ENCODE measurements at regions not wholly inside any gene's neighbourhood (a gene's known extent, or its start where the extent isn't known, plus 50 kb on each side); places are given as distances from the start of the nearest gene placed in this dataset.

DNA sequence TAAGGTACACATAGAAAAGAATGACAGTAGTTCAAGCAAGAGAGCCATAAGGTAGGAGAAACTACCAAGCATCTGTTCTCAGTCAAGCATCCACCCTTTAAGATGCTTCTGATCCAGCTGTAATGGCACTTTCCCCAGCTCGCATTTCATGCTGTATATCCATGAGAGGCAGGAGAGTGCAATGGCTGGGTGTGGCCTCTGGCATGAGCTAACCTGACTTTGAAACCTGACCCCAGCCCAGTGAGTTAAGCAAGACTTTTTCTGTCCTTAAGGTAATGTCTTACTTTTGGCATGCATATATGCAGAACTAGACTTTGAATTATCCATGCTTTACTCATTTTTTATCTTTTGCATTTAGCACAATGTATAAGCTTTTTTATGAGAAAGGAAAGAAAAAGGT, 79.8 kb upstream of the CNTN5 start:
- DNase-seq (ENCODE audit: low spot score in 2 of 2) = no peak
- no peak for ATAC-seq
- H3K9me3 Mint-ChIP-seq = peaks cover 16% of the 10 kb centered on the region
- H3K36me3 Mint-ChIP-seq = no peaks in the 10 kb centered on the region
- H3K4me3 Mint-ChIP-seq = no peak overlapping the region
- H3K4me1 Mint-ChIP-seq = no peaks in the 10 kb centered on the region
- no peak overlapping the region for H3K27ac Mint-ChIP-seq

DNA sequence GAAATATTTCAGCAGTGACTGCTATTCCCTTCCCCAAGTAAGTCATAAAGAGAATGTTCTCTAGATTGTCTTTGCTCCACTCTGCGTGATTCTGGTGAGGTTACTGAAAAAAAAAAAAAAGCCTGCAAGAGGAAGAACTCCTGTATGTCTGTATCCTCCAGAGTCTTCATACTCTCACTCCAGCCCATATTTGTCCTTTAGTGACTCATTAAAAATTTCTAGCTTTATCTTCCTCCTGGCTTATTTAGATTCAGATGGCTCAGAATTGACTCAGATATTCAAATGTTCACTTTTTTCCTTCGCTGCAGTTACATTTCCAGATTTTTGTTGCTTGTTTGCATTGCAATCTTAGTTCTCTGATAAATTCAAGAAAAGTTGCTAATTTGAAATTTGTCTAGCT, 76.3 kb upstream of the CNTN5 start:
- Mint-ChIP-seq H3K36me3 (no peaks in the 10 kb centered on the region), H3K4me1 (no peaks in the 10 kb centered on the region), H3K4me3 (no peak overlapping the region), H3K9me3 (peaks cover 18% of the 10 kb centered on the region), H3K27ac (no peak overlapping the region)
- no peak for DNase-seq (ENCODE audit: low spot score in 2 of 2)
- no peak for ATAC-seq

DNA sequence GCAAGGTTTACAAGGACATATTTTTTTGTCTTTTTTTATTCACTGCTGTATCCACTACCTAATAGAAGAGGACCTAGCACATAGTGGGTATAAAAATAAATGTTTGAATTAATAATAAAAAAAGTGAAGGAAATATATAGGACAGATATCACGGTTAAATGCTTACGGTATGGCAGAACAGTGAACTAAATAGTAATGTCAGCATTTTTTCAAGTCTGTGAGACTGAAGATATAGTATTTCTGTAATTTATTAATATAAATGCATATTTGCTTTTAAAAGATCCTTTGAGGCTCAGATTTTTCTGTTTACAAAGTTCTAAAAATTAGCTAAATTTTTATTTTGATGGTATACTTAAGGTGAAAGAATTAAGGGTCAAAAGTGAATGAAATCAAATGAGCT, 68.6 kb upstream of the CNTN5 start:
- ATAC-seq = no peak
- Mint-ChIP-seq H3K36me3 (no peaks in the 10 kb centered on the region), H3K27ac (no peak overlapping the region)

DNA sequence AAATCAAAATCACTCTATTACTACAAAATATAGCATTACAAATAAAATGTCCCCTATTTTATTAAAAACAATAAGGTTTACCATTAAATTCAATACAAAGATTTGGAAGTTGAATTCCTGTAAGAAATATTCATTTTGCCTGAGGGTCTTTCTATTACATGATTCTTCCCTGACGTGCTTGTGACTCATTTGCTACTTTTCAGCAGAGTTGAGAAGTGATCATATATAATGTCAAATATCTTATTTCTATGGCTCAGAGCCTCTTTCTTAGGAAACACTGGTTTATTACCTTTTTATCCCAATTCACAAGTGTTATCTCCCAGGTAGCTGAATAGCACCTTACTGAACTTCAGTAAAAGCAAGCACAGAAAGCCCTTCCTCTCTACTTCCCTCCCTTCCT, 65.2 kb upstream of the CNTN5 start:
- Mint-ChIP-seq H3K27ac (no peak overlapping the region), H3K9me3 (peaks cover 13% of the 10 kb centered on the region), H3K36me3 (no peaks in the 10 kb centered on the region), H3K4me1 (no peaks in the 10 kb centered on the region), H3K4me3 (no peak overlapping the region)
- no peak for ATAC-seq
- no peak for DNase-seq (ENCODE audit: low spot score in 2 of 2)

More for the DNA sequence above, 68.6 kb upstream of the CNTN5 start:
- no peak for DNase-seq (ENCODE audit: low spot score in 2 of 2)
- no peaks in the 10 kb centered on the region for H3K4me1 Mint-ChIP-seq
- H3K4me3 Mint-ChIP-seq = no peak overlapping the region
- H3K9me3 Mint-ChIP-seq = peaks cover 19% of the 10 kb centered on the region

DNA sequence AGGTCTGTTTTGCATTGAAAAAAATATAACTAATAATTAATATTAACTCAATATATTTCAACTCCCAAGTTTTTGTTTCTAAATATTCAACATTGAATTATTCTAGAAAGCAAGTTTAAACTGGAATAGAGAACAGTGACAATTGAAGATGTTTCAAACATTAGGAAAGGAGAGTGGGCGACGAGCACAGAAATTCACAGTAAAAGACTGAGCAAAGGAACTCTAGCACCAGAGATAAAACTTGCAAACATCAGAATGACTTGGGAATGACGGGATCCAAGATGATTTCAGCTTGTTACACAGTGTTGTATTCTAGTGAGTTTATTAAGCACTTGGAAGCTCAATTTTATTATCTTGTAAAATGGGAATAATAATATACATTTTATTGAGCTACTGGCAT, 56.6 kb upstream of the CNTN5 start:
- no peak for DNase-seq (ENCODE audit: low spot score in 2 of 2)
- H3K9me3 Mint-ChIP-seq = peaks cover 17% of the 10 kb centered on the region
- no peak for ATAC-seq
- H3K36me3 Mint-ChIP-seq = no peaks in the 10 kb centered on the region
- no peak overlapping the region for H3K4me3 Mint-ChIP-seq
- no peak overlapping the region for H3K27ac Mint-ChIP-seq
- H3K4me1 Mint-ChIP-seq = no peaks in the 10 kb centered on the region

DNA sequence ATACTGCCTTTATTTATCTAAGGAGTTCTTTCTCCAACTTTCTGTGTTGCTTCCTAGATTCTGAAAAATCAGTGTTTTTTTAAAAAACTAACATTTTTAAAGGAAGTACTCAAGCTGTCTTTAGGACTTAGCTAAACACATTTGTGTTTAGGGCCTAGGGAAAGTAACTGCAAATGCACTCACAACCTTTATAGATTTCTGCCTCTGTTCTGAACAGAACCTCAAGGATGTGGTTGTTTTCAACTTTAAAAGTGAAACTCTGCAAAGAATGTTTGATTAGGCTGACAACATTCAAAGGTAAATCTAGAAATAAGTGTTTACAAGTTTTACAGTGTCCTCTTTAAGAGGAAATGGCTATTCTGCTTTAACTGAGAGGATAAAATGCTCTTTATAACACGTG, 55.4 kb upstream of the CNTN5 start:
- Mint-ChIP-seq H3K9me3 (peaks cover 16% of the 10 kb centered on the region), H3K36me3 (no peaks in the 10 kb centered on the region), H3K4me1 (no peaks in the 10 kb centered on the region), H3K4me3 (no peak overlapping the region), H3K27ac (no peak overlapping the region)
- DNase-seq (ENCODE audit: low spot score in 2 of 2) (no peak), ATAC-seq (no peak)

DNA sequence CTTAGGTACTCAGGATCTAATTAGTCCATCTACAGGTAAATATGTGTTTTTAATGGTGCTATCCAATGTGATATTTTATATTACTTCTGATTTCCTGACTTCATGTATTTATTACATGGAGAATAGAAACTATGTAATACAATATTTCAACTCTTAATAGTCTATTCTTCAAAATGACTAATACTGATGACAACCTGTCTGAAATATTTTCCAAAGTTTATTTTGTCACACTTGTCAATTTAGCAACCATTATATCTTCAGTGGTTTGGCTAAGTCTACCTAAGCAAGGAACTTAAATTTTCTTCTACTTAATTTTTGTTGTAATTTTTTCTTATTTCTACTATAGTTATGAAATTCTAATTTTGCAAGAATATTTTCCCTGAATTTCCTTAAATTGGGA, 55.0 kb upstream of the CNTN5 start:
- no peaks in the 10 kb centered on the region for H3K36me3 Mint-ChIP-seq
- DNase-seq (ENCODE audit: low spot score in 2 of 2) (no peak), ATAC-seq (no peak)
- H3K9me3 Mint-ChIP-seq = peaks cover 16% of the 10 kb centered on the region
- no peak overlapping the region for H3K27ac Mint-ChIP-seq
- H3K4me1 Mint-ChIP-seq = no peaks in the 10 kb centered on the region
- no peak overlapping the region for H3K4me3 Mint-ChIP-seq

DNA sequence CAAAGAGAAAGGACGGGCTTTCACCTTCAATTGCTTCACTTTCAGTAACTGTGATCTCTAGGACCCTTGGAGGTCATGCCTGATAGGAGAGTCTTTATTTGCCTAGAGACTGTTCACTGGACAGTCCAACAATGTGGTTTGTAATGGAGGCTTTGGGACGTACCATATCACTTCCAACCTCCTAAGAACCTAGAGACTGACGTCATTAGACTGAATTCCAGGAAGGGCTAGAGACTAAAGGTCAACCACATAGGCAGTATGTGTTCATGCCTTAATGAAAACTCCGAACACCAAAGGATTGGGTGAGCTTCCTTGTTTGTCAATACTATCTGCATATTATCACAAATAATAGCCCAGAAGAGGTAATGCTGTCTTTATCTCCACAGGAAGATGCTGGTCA, 53.7 kb upstream of the CNTN5 start:
- Mint-ChIP-seq H3K9me3 (peaks cover 17% of the 10 kb centered on the region), H3K27ac (no peak overlapping the region), H3K4me3 (no peak overlapping the region), H3K4me1 (no peaks in the 10 kb centered on the region), H3K36me3 (no peaks in the 10 kb centered on the region)
- no peak for DNase-seq (ENCODE audit: low spot score in 2 of 2)
- ATAC-seq = no peak

Data from stimulated activated effector memory CD8-positive, alpha-beta T cell treated with anti-CD3 and anti-CD28 coated beads, Interleukin-12 subunit alpha, Interleukin-12 subunit beta, amount 100 ng/mL, for 72 hours (primary cell).